SK-N-SH (cell line): ENCODE measurements at regions not wholly inside any gene's neighbourhood (a gene's known extent, or its start where the extent isn't known, plus 50 kb on each side); places are given as distances from the start of the nearest gene placed in this dataset.

Experiments used
- CTCF ChIA-PET: fragments of 300-600, 350-600 bp; formaldehyde crosslinking; extraction: SDS; loops from one replicate; lab custom pipeline; 2021; lab: Yijun Ruan, JAX
- POLR2A ChIA-PET: fragments of 350-600 bp; sonication (Branson Sonifier 250); formaldehyde crosslinking; extraction: SDS; loops from one replicate; lab custom pipeline; 2020; ENCODE audit warnings: antibody characterized with exemption, inconsistent platforms; lab: Yijun Ruan, JAX
- DNase-seq: peaks from one replicate; pipeline ENCODE4 v3.0.0; 2012
- H2AFZ ChIP-seq: fragments of 200-600 bp; sonication (generic); 2 replicates; pipeline ENCODE4 v1.8.1; 2016; ENCODE audit warnings: antibody characterized with exemption, mild to moderate bottlenecking, low read depth
- H3F3A ChIP-seq: fragments of 200-600 bp; sonication (generic); replicated peaks from 2 replicates; pipeline ENCODE3; 2016; ENCODE audit warnings: antibody characterized with exemption, mild to moderate bottlenecking; ENCODE audit not compliant: insufficient read depth
- H3K27ac ChIP-seq, 2 experiments: fragments of 200-500 bp in 1 of 2; fragments of 200-600 bp in 1 of 2; sonication (Bioruptor generic) in 1 of 2; sonication (generic), shearing (Covaris generic) in 1 of 2; 2 replicates each; pipeline versions ENCODE4 v1.5.1 to v1.6.1; 2014 to 2016; ENCODE audit warnings: low read depth in 2 of 2, inconsistent platforms in 1 of 2, low read length in 1 of 2, mild to moderate bottlenecking in 1 of 2, mixed read lengths in 1 of 2
- H3K27me3 ChIP-seq: fragments of 200-600 bp; sonication (generic), shearing (Covaris generic); 2 replicates; pipeline ENCODE4 v1.6.1; 2016; ENCODE audit warnings: mixed run types; ENCODE audit not compliant: insufficient read depth
- H3K36me3 ChIP-seq, 2 experiments: fragments of 200-500 bp in 1 of 2; fragments of 200-600 bp in 1 of 2; sonication (Bioruptor generic) in 1 of 2; sonication (generic) in 1 of 2; replicated peaks in 1 of 2; 2 replicates each; pipeline versions ENCODE3 to v1.5.1; 2014 to 2016; ENCODE audit warnings: low read length in 1 of 2, mild to moderate bottlenecking in 1 of 2; ENCODE audit not compliant: insufficient read depth in 2 of 2, control insufficient read depth in 1 of 2
- H3K4me1 ChIP-seq, 2 experiments: fragments of 200-500 bp in 1 of 2; fragments of 200-600 bp in 1 of 2; sonication (Bioruptor generic) in 1 of 2; sonication (generic), shearing (Covaris generic) in 1 of 2; 2 replicates each; pipeline versions ENCODE4 v1.5.1 to v1.6.1; 2014 to 2016; ENCODE audit warnings: low read depth in 1 of 2, low read length in 1 of 2, mixed run types in 1 of 2; ENCODE audit not compliant: insufficient read depth in 2 of 2, control insufficient read depth in 1 of 2
- H3K4me2 ChIP-seq: fragments of 200-600 bp; sonication (generic), shearing (Covaris generic); 2 replicates; pipeline ENCODE4 v1.6.1; 2017; ENCODE audit warnings: mixed run types
- H3K4me3 ChIP-seq, 2 experiments: fragments of 200-500 bp in 1 of 2; fragments of 200-600 bp in 1 of 2; sonication (Bioruptor generic) in 1 of 2; sonication (generic), shearing (Covaris generic) in 1 of 2; 2 replicates each; pipeline versions ENCODE4 v1.5.1 to v1.8.1; 2014 to 2016; ENCODE audit warnings: low read depth in 2 of 2, inconsistent platforms in 1 of 2, low read length in 1 of 2, mild to moderate bottlenecking in 1 of 2, mixed read lengths in 1 of 2, moderate library complexity in 1 of 2
- H3K79me2 ChIP-seq: fragments of 200-600 bp; sonication (generic); 2 replicates; pipeline ENCODE4 v1.8.1; 2017; ENCODE audit warnings: mild to moderate bottlenecking; ENCODE audit not compliant: insufficient read depth
- H3K9ac ChIP-seq: fragments of 200-600 bp; sonication (generic); 2 replicates; pipeline ENCODE4 v1.6.1; 2017; ENCODE audit warnings: mixed run types
- H3K9me2 ChIP-seq: fragments of 200-600 bp; sonication (generic); 2 replicates; pipeline ENCODE4 v1.6.1; 2017; ENCODE audit warnings: mixed run types
- H3K9me3 ChIP-seq: fragments of 200-600 bp; sonication (generic); 2 replicates; pipeline ENCODE4 v1.6.1; 2017; ENCODE audit warnings: mixed run types, mild to moderate bottlenecking, moderate library complexity
- H4K20me1 ChIP-seq: fragments of 200-600 bp; sonication (generic); 2 replicates; pipeline ENCODE4 v1.6.1; 2017; ENCODE audit warnings: mild to moderate bottlenecking, mixed run types; ENCODE audit not compliant: insufficient read depth
- CTCF ChIP-seq: fragments of 200-600 bp; sonication (generic); IDR thresholded peaks from 2 replicates; pipeline ENCODE4 v1.6.1; 2017; ENCODE audit warnings: antibody characterized with exemption, mild to moderate bottlenecking, moderate library complexity
- EP300 ChIP-seq, 2 experiments: IDR thresholded peaks; 2 replicates each; pipeline versions ENCODE4 v1.4.0 to v1.6.1; 2012; ENCODE audit warnings: borderline replicate concordance in 1 of 2, low read depth in 1 of 2, low read length in 1 of 2
- FOSL2 ChIP-seq: IDR thresholded peaks from 2 replicates; pipeline ENCODE4 v1.4.0; 2012; ENCODE audit warnings: low read depth, mild to moderate bottlenecking, moderate library complexity, borderline replicate concordance
- FOXJ3 ChIP-seq: sonication (generic); formaldehyde crosslinking; IDR thresholded peaks from 2 replicates; pipeline ENCODE4 v1.5.1; 2020; ENCODE audit warnings: mild to moderate bottlenecking, missing genetic modification reagents
- GATA2 ChIP-seq: sonication (generic); formaldehyde crosslinking; IDR thresholded peaks from 2 replicates; pipeline ENCODE4 v1.5.0; 2020; ENCODE audit warnings: mild to moderate bottlenecking, missing genetic modification reagents
- JUND ChIP-seq: IDR thresholded peaks from 2 replicates; pipeline ENCODE4 v1.4.0; 2012
- MAX ChIP-seq: IDR thresholded peaks from 2 replicates; pipeline ENCODE4 v1.4.0; 2012; ENCODE audit warnings: low read depth
- MEF2A ChIP-seq: IDR thresholded peaks from 2 replicates; pipeline ENCODE4 v1.4.0; 2012; ENCODE audit warnings: low read depth, borderline replicate concordance
- MXI1 ChIP-seq: IDR thresholded peaks from 2 replicates; pipeline ENCODE4 v1.6.1; 2012; ENCODE audit warnings: mild to moderate bottlenecking, low read depth, low read length, improper control_type of control experiment
- POLR2AphosphoS5 ChIP-seq: IDR thresholded peaks from 2 replicates; pipeline ENCODE4 v1.6.1; 2012; ENCODE audit warnings: low read depth, low read length
- RAD21 ChIP-seq: IDR thresholded peaks from 2 replicates; pipeline ENCODE4 v1.6.1; 2012; ENCODE audit warnings: mild to moderate bottlenecking, low read length
- RCOR1 ChIP-seq: fragments of 150-350 bp; IDR thresholded peaks from 2 replicates; pipeline ENCODE4 v1.6.1; 2017; ENCODE audit warnings: antibody characterized with exemption, low read length
- RXRA ChIP-seq: IDR thresholded peaks from 2 replicates; pipeline ENCODE4 v1.4.0; 2012; ENCODE audit warnings: low read depth, mild to moderate bottlenecking, borderline replicate concordance
- TAF1 ChIP-seq: IDR thresholded peaks from 2 replicates; pipeline ENCODE4 v1.6.1; 2012; ENCODE audit warnings: low read depth, mild to moderate bottlenecking, low read length, moderate library complexity, borderline replicate concordance
- TCF12 ChIP-seq: IDR thresholded peaks from 2 replicates; pipeline ENCODE4 v1.4.0; 2012
- TEAD4 ChIP-seq: IDR thresholded peaks from 2 replicates; pipeline ENCODE4 v1.4.0; 2012; ENCODE audit warnings: mild to moderate bottlenecking, borderline replicate concordance; ENCODE audit not compliant: insufficient read depth
- USF2 ChIP-seq: fragments of 150-350 bp; IDR thresholded peaks from 2 replicates; pipeline ENCODE4 v1.6.1; 2017; ENCODE audit warnings: antibody characterized with exemption, low read length, low read depth, borderline replicate concordance
- ZBTB33 ChIP-seq: IDR thresholded peaks from 2 replicates; pipeline ENCODE4 v1.4.0; 2012; ENCODE audit warnings: low read depth, borderline replicate concordance
- WGBS: methylation state at CpG from one replicate; pipeline ENCODE4 v1.1.6; 2017; ENCODE audit warnings: low lambda C conversion rate; 5-methylcytosine and 5-hydroxymethylcytosine counted together

GRCh38 chr2:78780864-78781583 lies 244.5 kb upstream of the REG3G start:
- Histone ChIP-seq H3K36me3 (no peaks in the 10 kb centered on the region), H2AFZ (no peak overlapping the region), H3K9me3 (no peaks in the 10 kb centered on the region), H4K20me1 (no peaks in the 10 kb centered on the region), H3K9ac (no peak overlapping the region), H3K4me1 (peaks cover 0 to 3% of the 10 kb centered on the region in 2 experiments; a peak in 1 of 4 replicates), H3K4me3 (no peak overlapping the region), H3K27me3 (no peaks in the 10 kb centered on the region), H3K4me2 (no peak overlapping the region), H3K27ac (no peak overlapping the region; a peak in 1 of 4 replicates), H3F3A (no peaks in the 10 kb centered on the region), H3K9me2 (no peaks in the 10 kb centered on the region), H3K79me2 (no peaks in the 10 kb centered on the region)
- ChIA-PET POLR2A (no interaction called here), CTCF (no interaction called here)
- no peak for DNase-seq
- TF ChIP-seq GATA2 (no peak), RCOR1 (no peak), RAD21 (no peak), USF2 (no peak), TCF12 (no peak), POLR2AphosphoS5 (no peak), JUND (no peak), TAF1 (no peak)
- WGBS, result 31% methylated on average over 7 of the region's 7 CpGs

GRCh38 chr2:78782196-78782595 lies 243.3 kb upstream of the REG3G start:
- no peak for DNase-seq
- no peak overlapping the region for H3K27ac ChIP-seq
- H3K4me3 ChIP-seq, result no peak overlapping the region
- no peaks in the 10 kb centered on the region for H3K27me3 ChIP-seq
- peaks cover 0 to 3% of the 10 kb centered on the region in 2 experiments; a peak in 1 of 4 replicates for H3K4me1 ChIP-seq
- H4K20me1 ChIP-seq, result no peaks in the 10 kb centered on the region
- WGBS, result 27% methylated on average over 4 of the region's 4 CpGs
- no peak overlapping the region for H3K4me2 ChIP-seq
- ChIA-PET POLR2A (no interaction called here), CTCF (no interaction called here)
- no peak overlapping the region for H3K9ac ChIP-seq
- TF ChIP-seq FOSL2 (no peak), CTCF (no peak), TAF1 (no peak), RCOR1 (no peak), MEF2A (no peak), RAD21 (no peak), MXI1 (no peak), POLR2AphosphoS5 (no peak), JUND (no peak), EP300 (IDR thresholded peaks at IDR 0.05; ENCODE audit: borderline replicate concordance in 1 of 2, low read depth in 1 of 2, low read length in 1 of 2) (no peak), RXRA (no peak), MAX (no peak), TCF12 (no peak), FOXJ3 (CRISPR knock-in tag) (no peak), ZBTB33 (no peak), USF2 (no peak), TEAD4 (no peak)
- H3K36me3 ChIP-seq, result no peaks in the 10 kb centered on the region
- no peaks in the 10 kb centered on the region for H3K9me2 ChIP-seq
- no peaks in the 10 kb centered on the region for H3F3A ChIP-seq
- no peaks in the 10 kb centered on the region for H3K79me2 ChIP-seq
- no peaks in the 10 kb centered on the region for H3K9me3 ChIP-seq
- no peak overlapping the region for H2AFZ ChIP-seq
